Gastroesophageal sphincter (tissue), 4 donors: ENCODE measurements at regions not wholly inside any gene's neighbourhood (a gene's known extent, or its start where the extent isn't known, plus 50 kb on each side); places are given as distances from the start of the nearest gene placed in this dataset.

Experiments
- ATAC-seq: fragments of 150-250 bp; one replicate; pipeline ENCODE4 v1.9.1; 2016; ENCODE audit warnings: mild to moderate bottlenecking, moderate library complexity
- H3K27ac ChIP-seq, 4 donors: fragments of 200-600 bp; sonication (generic) in 3 of 4; 1 replicate in 3 of 4; 2 replicates in 1 of 4; pipeline ENCODE4 v1.5.1; 2016 to 2019
- H3K27me3 ChIP-seq: fragments of 200-600 bp; sonication (generic); one replicate; pipeline ENCODE4 v1.5.1; 2019
- H3K36me3 ChIP-seq, 2 donors: fragments of 200-600 bp; sonication (generic); one replicate each; pipeline ENCODE4 v1.5.1; 2019; ENCODE audit warnings: control low read depth in 1 of 2
- H3K4me1 ChIP-seq, 3 donors: fragments of 200-600 bp; sonication (generic); 1 replicate in 2 of 3; 2 replicates in 1 of 3; pipeline ENCODE4 v1.5.1; 2016 to 2019; ENCODE audit warnings: control low read depth in 2 of 3
- H3K4me3 ChIP-seq, 2 donors: fragments of 200-600 bp; sonication (generic); one replicate each; pipeline ENCODE4 v1.5.1; 2019; ENCODE audit warnings: mild to moderate bottlenecking in 1 of 2, moderate library complexity in 1 of 2
- H3K9me3 ChIP-seq, 3 donors: fragments of 200-600 bp; sonication (generic); one replicate each; pipeline ENCODE4 v1.5.1; 2017 to 2019; ENCODE audit warnings: control low read depth in 2 of 3
- CTCF ChIP-seq, 4 experiments: fragments of 200-600 bp in 2 of 4; fragments of 450-650 bp in 2 of 4; sonication (generic) in 1 of 4; IDR thresholded peaks; one replicate each; pipeline ENCODE4 v1.5.1; 2017 to 2019; ENCODE audit warnings: antibody characterized with exemption in 4 of 4, mild to moderate bottlenecking in 2 of 4, moderate library complexity in 2 of 4
- EP300 ChIP-seq: sonication (generic); formaldehyde crosslinking; IDR thresholded peaks from one replicate; pipeline ENCODE4 v1.6.1; 2017; ENCODE audit warnings: antibody characterized with exemption, mild to moderate bottlenecking
- POLR2A ChIP-seq, 2 donors: fragments of 450-650 bp; IDR thresholded peaks; one replicate each; pipeline ENCODE4 v1.6.1; 2017; ENCODE audit warnings: antibody characterized with exemption in 2 of 2, mild to moderate bottlenecking in 2 of 2, moderate library complexity in 1 of 2
- POLR2AphosphoS5 ChIP-seq: sonication (generic); formaldehyde crosslinking; IDR thresholded peaks from one replicate; pipeline ENCODE4 v1.6.1; 2017; ENCODE audit warnings: antibody characterized with exemption
- WGBS, 2 donors: methylation state at CpG; one replicate each; pipeline ENCODE4 v1.1.5; 2018; ENCODE audit warnings: low coverage in 1 of 2; 5-methylcytosine and 5-hydroxymethylcytosine counted together

GRCh38 chr1:5740865-5741860, 251.1 kb downstream of the NPHP4 start:
- H3K9me3 ChIP-seq = no peaks in the 10 kb centered on the region
- no peak overlapping the region for H3K27ac ChIP-seq
- peaks cover 0 to 15% (median 0%) of the 10 kb centered on the region in 3 donors for H3K4me1 ChIP-seq
- TF ChIP-seq POLR2A (IDR thresholded peaks at IDR 0.05) (no peak), POLR2AphosphoS5 (no peak), EP300 (no peak), CTCF (IDR thresholded peaks at IDR 0.05) (no peak)
- peaks cover 48% of the 10 kb centered on the region for H3K27me3 ChIP-seq
- no peak for ATAC-seq
- H3K4me3 ChIP-seq = no peak overlapping the region
- 70 to 90% methylated on average over 5 to 15 of the region's 21 CpGs for WGBS, 2 donors
- H3K36me3 ChIP-seq = no peaks in the 10 kb centered on the region

DNA sequence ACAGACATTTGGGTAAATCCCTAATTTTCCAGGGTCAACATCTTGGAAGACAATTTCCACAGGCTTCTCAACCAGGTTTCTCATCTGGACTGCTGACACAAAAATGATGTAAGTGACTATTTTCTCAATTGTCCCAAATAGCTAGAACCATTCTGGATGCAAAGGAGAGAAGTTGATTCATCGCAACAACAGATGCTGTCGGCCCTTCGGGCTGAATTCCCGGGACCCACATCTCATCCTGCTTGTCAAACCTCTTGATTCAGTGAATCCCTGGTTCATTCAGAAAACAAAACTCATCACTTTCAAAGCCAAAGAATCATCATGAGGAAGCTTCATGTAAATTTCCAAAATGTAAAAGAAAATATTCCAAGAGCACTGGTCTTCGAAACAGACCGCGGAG, 251.8 kb downstream of the NPHP4 start:
- Histone ChIP-seq H3K4me3 (no peak overlapping the region), H3K27me3 (peaks cover 45% of the 10 kb centered on the region), H3K27ac (no peak overlapping the region), H3K36me3 (no peaks in the 10 kb centered on the region), H3K4me1 (peaks cover 0 to 9% (median 0%) of the 10 kb centered on the region in 3 donors), H3K9me3 (no peaks in the 10 kb centered on the region)
- WGBS, 2 donors = 74 to 93% methylated on average over 4 of the region's 7 CpGs
- no peak for ATAC-seq
- TF ChIP-seq EP300 (no peak), POLR2A (IDR thresholded peaks at IDR 0.05) (no peak), POLR2AphosphoS5 (no peak), CTCF (IDR thresholded peaks at IDR 0.05) (no peak)

DNA sequence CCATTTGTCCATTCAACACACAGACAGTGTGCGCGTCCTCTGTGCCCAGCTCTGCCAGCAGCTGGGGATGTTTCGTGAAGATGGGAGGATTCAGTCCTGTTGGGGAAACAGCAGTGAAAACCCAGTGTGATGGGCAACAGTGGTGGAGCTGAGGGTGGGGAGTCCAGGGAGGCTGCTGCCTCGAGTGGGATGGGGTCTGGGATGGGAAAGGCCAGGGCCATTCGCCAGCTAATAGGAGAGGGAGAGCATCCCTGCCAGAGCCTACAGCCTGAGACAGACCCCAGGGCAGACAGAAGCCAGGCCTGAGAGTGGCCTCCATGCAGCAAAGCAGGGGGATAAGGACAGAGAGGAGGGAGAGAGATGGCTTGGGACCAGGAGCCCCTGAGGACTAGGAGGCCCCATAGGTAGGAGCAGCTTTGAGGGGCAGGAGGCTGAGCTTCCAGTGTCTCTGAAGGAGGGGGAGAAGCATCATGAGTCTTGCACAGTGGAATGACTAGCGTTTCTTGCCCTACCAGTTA, 252.6 kb downstream of the NPHP4 start:
- Histone ChIP-seq H3K27me3 (peaks cover 45% of the 10 kb centered on the region), H3K9me3 (no peaks in the 10 kb centered on the region), H3K27ac (no peak overlapping the region), H3K4me3 (no peak overlapping the region), H3K4me1 (peaks cover 0 to under 1% (median 0%) of the 10 kb centered on the region in 3 donors), H3K36me3 (no peaks in the 10 kb centered on the region)
- TF ChIP-seq POLR2AphosphoS5 (no peak), POLR2A (IDR thresholded peaks at IDR 0.05) (no peak), CTCF (IDR thresholded peaks at IDR 0.05) (no peak)
- WGBS, 2 donors = 61 to 64% methylated on average over 3 to 5 of the region's 6 CpGs
- ATAC-seq = no peak

GRCh38 chr1:5738911-5739462, 253.2 kb downstream of the NPHP4 start:
- Histone ChIP-seq H3K9me3 (no peaks in the 10 kb centered on the region), H3K4me1 (no peaks in the 10 kb centered on the region), H3K27me3 (peaks cover 51% of the 10 kb centered on the region), H3K27ac (no peak overlapping the region), H3K36me3 (no peaks in the 10 kb centered on the region), H3K4me3 (no peak overlapping the region)
- TF ChIP-seq CTCF (IDR thresholded peaks at IDR 0.05) = no peak
- TF ChIP-seq EP300 = no peak
- TF ChIP-seq POLR2A (IDR thresholded peaks at IDR 0.05) = no peak
- no peak for TF ChIP-seq POLR2AphosphoS5
- no peak for ATAC-seq
- 50 to 82% methylated on average over 2 to 6 of the region's 8 CpGs for WGBS, 2 donors
